Activated T-cell treated with anti-CD3 and anti-CD28 coated beads, Interleukin-2, amount 50 U/mL, for 24 hours (primary cell): ENCODE measurements at regions not wholly inside any gene's neighbourhood (a gene's known extent, or its start where the extent isn't known, plus 50 kb on each side); places are given as distances from the start of the nearest gene placed in this dataset.

Experiments used
- DNase-seq: peaks from one replicate; pipeline ENCODE4 v3.0.0-alpha.2; 2020
- H3K27ac Mint-ChIP-seq: 2 replicates; pipeline ENCODE4 v1.8.0; 2020; ENCODE audit warnings: mild to moderate bottlenecking, mixed read lengths
- H3K27me3 Mint-ChIP-seq: 2 replicates; pipeline ENCODE4 v1.8.0; 2020; ENCODE audit warnings: mixed read lengths
- H3K36me3 Mint-ChIP-seq: 2 replicates; pipeline ENCODE4 v1.8.0; 2020; ENCODE audit warnings: low read depth, mixed read lengths
- H3K4me1 Mint-ChIP-seq: 2 replicates; pipeline ENCODE4 v1.8.0; 2020; ENCODE audit warnings: low read depth, mixed read lengths
- H3K4me3 Mint-ChIP-seq: 2 replicates; pipeline ENCODE4 v1.8.0; 2020; ENCODE audit warnings: mild to moderate bottlenecking, moderate library complexity, mixed read lengths
- H3K9me3 Mint-ChIP-seq: 2 replicates; pipeline ENCODE4 v1.8.0; 2020; ENCODE audit warnings: mixed read lengths

- Mint-ChIP-seq H3K36me3 (no peaks in the 10 kb centered on the region), H3K4me3 (no peak overlapping the region), H3K4me1 (no peaks in the 10 kb centered on the region), H3K27me3 (no peaks in the 10 kb centered on the region), H3K27ac (no peak overlapping the region), H3K9me3 (no peaks in the 10 kb centered on the region)
- DNase-seq = no peak
Measured at GRCh38 chr7:46192271-46192670, 271.2 kb upstream of the IGFBP3 start.

GRCh38 chr7:46191776-46192175 is 270.7 kb upstream of the IGFBP3 start:
- Mint-ChIP-seq H3K27ac (no peak overlapping the region), H3K4me3 (no peak overlapping the region), H3K36me3 (no peaks in the 10 kb centered on the region), H3K9me3 (no peaks in the 10 kb centered on the region), H3K4me1 (no peaks in the 10 kb centered on the region), H3K27me3 (no peaks in the 10 kb centered on the region)
- DNase-seq = no peak

- H3K4me1 Mint-ChIP-seq = no peaks in the 10 kb centered on the region
- no peak overlapping the region for H3K27ac Mint-ChIP-seq
- DNase-seq = no peak
- no peak overlapping the region for H3K4me3 Mint-ChIP-seq
- no peaks in the 10 kb centered on the region for H3K36me3 Mint-ChIP-seq
- no peaks in the 10 kb centered on the region for H3K9me3 Mint-ChIP-seq
- no peaks in the 10 kb centered on the region for H3K27me3 Mint-ChIP-seq
Measured at GRCh38 chr7:46191296-46191695, 270.2 kb upstream of the IGFBP3 start.

- no peak for DNase-seq
- no peak overlapping the region for H3K27ac Mint-ChIP-seq
- no peak overlapping the region for H3K4me3 Mint-ChIP-seq
- no peaks in the 10 kb centered on the region for H3K4me1 Mint-ChIP-seq
- H3K27me3 Mint-ChIP-seq = no peaks in the 10 kb centered on the region
- no peaks in the 10 kb centered on the region for H3K36me3 Mint-ChIP-seq
- no peaks in the 10 kb centered on the region for H3K9me3 Mint-ChIP-seq
Measured at GRCh38 chr7:46189255-46189790, 268.3 kb upstream of the IGFBP3 start.

- no peaks in the 10 kb centered on the region for H3K4me1 Mint-ChIP-seq
- no peak overlapping the region for H3K4me3 Mint-ChIP-seq
- H3K27ac Mint-ChIP-seq = no peak overlapping the region
- no peaks in the 10 kb centered on the region for H3K27me3 Mint-ChIP-seq
- peaks cover 8% of the 10 kb centered on the region for H3K9me3 Mint-ChIP-seq
- no peaks in the 10 kb centered on the region for H3K36me3 Mint-ChIP-seq
- DNase-seq = no peak
Measured at GRCh38 chr7:46186131-46186530, 265.1 kb upstream of the IGFBP3 start.

GRCh38 chr7:46179061-46179610 is 258.1 kb upstream of the IGFBP3 start:
- no peaks in the 10 kb centered on the region for H3K4me1 Mint-ChIP-seq
- no peaks in the 10 kb centered on the region for H3K36me3 Mint-ChIP-seq
- peaks cover 13% of the 10 kb centered on the region for H3K9me3 Mint-ChIP-seq
- DNase-seq = no peak
- no peak overlapping the region for H3K4me3 Mint-ChIP-seq
- no peak overlapping the region for H3K27ac Mint-ChIP-seq
- H3K27me3 Mint-ChIP-seq = no peaks in the 10 kb centered on the region

GRCh38 chr7:46178661-46179060 is 257.6 kb upstream of the IGFBP3 start:
- no peak for DNase-seq
- H3K27me3 Mint-ChIP-seq = no peaks in the 10 kb centered on the region
- peaks cover 13% of the 10 kb centered on the region for H3K9me3 Mint-ChIP-seq
- H3K36me3 Mint-ChIP-seq = no peaks in the 10 kb centered on the region
- H3K27ac Mint-ChIP-seq = no peak overlapping the region
- no peaks in the 10 kb centered on the region for H3K4me1 Mint-ChIP-seq
- H3K4me3 Mint-ChIP-seq = no peak overlapping the region

- no peak for DNase-seq
- Mint-ChIP-seq H3K36me3 (no peaks in the 10 kb centered on the region), H3K4me3 (no peak overlapping the region), H3K4me1 (no peaks in the 10 kb centered on the region), H3K27ac (no peak overlapping the region), H3K27me3 (no peaks in the 10 kb centered on the region), H3K9me3 (peaks cover 13% of the 10 kb centered on the region)
Measured at GRCh38 chr7:46177821-46178220, 256.7 kb upstream of the IGFBP3 start.

GRCh38 chr7:46175221-46175620 is 254.1 kb upstream of the IGFBP3 start:
- Mint-ChIP-seq H3K9me3 (no peaks in the 10 kb centered on the region), H3K4me1 (no peaks in the 10 kb centered on the region), H3K27ac (no peak overlapping the region), H3K36me3 (no peaks in the 10 kb centered on the region), H3K4me3 (no peak overlapping the region), H3K27me3 (no peaks in the 10 kb centered on the region)
- DNase-seq = no peak

GRCh38 chr7:46174196-46174580 is 253.1 kb upstream of the IGFBP3 start:
- Mint-ChIP-seq H3K9me3 (no peaks in the 10 kb centered on the region), H3K4me1 (no peaks in the 10 kb centered on the region), H3K4me3 (no peak overlapping the region), H3K27ac (no peak overlapping the region), H3K27me3 (no peaks in the 10 kb centered on the region), H3K36me3 (no peaks in the 10 kb centered on the region)
- no peak for DNase-seq

- H3K4me3 Mint-ChIP-seq = no peak overlapping the region
- H3K4me1 Mint-ChIP-seq = no peaks in the 10 kb centered on the region
- no peaks in the 10 kb centered on the region for H3K9me3 Mint-ChIP-seq
- H3K27me3 Mint-ChIP-seq = no peaks in the 10 kb centered on the region
- no peak for DNase-seq
- H3K36me3 Mint-ChIP-seq = no peaks in the 10 kb centered on the region
- H3K27ac Mint-ChIP-seq = no peak overlapping the region
Measured at GRCh38 chr7:46173476-46174195, 252.6 kb upstream of the IGFBP3 start.

- H3K9me3 Mint-ChIP-seq = no peaks in the 10 kb centered on the region
- H3K4me3 Mint-ChIP-seq = no peak overlapping the region
- no peaks in the 10 kb centered on the region for H3K36me3 Mint-ChIP-seq
- no peak for DNase-seq
- H3K27me3 Mint-ChIP-seq = no peaks in the 10 kb centered on the region
- no peaks in the 10 kb centered on the region for H3K4me1 Mint-ChIP-seq
- no peak overlapping the region for H3K27ac Mint-ChIP-seq
Measured at GRCh38 chr7:46170792-46171191, 249.7 kb upstream of the IGFBP3 start.

GRCh38 chr7:46170021-46170420 is 248.9 kb upstream of the IGFBP3 start:
- H3K36me3 Mint-ChIP-seq = no peaks in the 10 kb centered on the region
- no peak for DNase-seq
- H3K4me1 Mint-ChIP-seq = no peaks in the 10 kb centered on the region
- no peak overlapping the region for H3K4me3 Mint-ChIP-seq
- H3K27me3 Mint-ChIP-seq = no peaks in the 10 kb centered on the region
- H3K27ac Mint-ChIP-seq = no peak overlapping the region
- no peaks in the 10 kb centered on the region for H3K9me3 Mint-ChIP-seq

- no peaks in the 10 kb centered on the region for H3K4me1 Mint-ChIP-seq
- H3K36me3 Mint-ChIP-seq = no peaks in the 10 kb centered on the region
- no peak overlapping the region for H3K27ac Mint-ChIP-seq
- no peaks in the 10 kb centered on the region for H3K27me3 Mint-ChIP-seq
- DNase-seq = no peak
- no peaks in the 10 kb centered on the region for H3K9me3 Mint-ChIP-seq
- no peak overlapping the region for H3K4me3 Mint-ChIP-seq
Measured at GRCh38 chr7:46169384-46169755, 248.3 kb upstream of the IGFBP3 start.

GRCh38 chr7:46168671-46169383 is 247.8 kb upstream of the IGFBP3 start:
- Mint-ChIP-seq H3K27me3 (no peaks in the 10 kb centered on the region), H3K36me3 (no peaks in the 10 kb centered on the region), H3K4me3 (no peak overlapping the region), H3K27ac (no peak overlapping the region), H3K9me3 (no peaks in the 10 kb centered on the region), H3K4me1 (no peaks in the 10 kb centered on the region)
- no peak for DNase-seq
